ES-I3 (cell line): ENCODE measurements at regions not wholly inside any gene's neighbourhood (a gene's known extent, or its start where the extent isn't known, plus 50 kb on each side); places are given as distances from the start of the nearest gene placed in this dataset.
"Not testable (repeated sequence)": the region's sequence is repeated elsewhere in the genome, so short reads cannot be mapped to it uniquely, and the experiment has no call there.

ENCODE experiments used
- H3K36me3 ChIP-seq: 2 replicates; pipeline ENCODE4 v1.6.1; 2013; ENCODE audit warnings: mild to moderate bottlenecking, low read length, control low read depth, moderate library complexity; ENCODE audit not compliant: insufficient read depth
- H3K4me1 ChIP-seq: 2 replicates; pipeline ENCODE4 v1.6.1; 2013; ENCODE audit warnings: mild to moderate bottlenecking, control low read depth, low read length; ENCODE audit not compliant: insufficient read depth
- H3K9ac ChIP-seq: 2 replicates; pipeline ENCODE4 v1.6.1; 2013; ENCODE audit warnings: low read depth, mild to moderate bottlenecking, low read length, moderate library complexity
- H3K9me3 ChIP-seq: 2 replicates; pipeline ENCODE4 v1.6.1; 2013; ENCODE audit warnings: mild to moderate bottlenecking, low read length, moderate library complexity; ENCODE audit not compliant: control insufficient read depth, insufficient read depth

- not testable (repeated sequence) for H3K9ac ChIP-seq, H3K9me3 ChIP-seq, H3K36me3 ChIP-seq, H3K4me1 ChIP-seq
Measured at GRCh38 chr6:168233875-168234213, 85.7 kb downstream of the DACT2 start.

GRCh38 chr6:168232989-168233874, 86.3 kb downstream of the DACT2 start:
- H3K9ac ChIP-seq: no peak overlapping the region
- H3K36me3 ChIP-seq: no peaks in the 10 kb centered on the region
- no peaks in the 10 kb centered on the region for H3K9me3 ChIP-seq
- H3K4me1 ChIP-seq: peaks cover 5% of the 10 kb centered on the region; the same call in 1 of the 2 replicates

GRCh38 chr6:168232528-168232927, 87.0 kb downstream of the DACT2 start:
- H3K4me1 ChIP-seq: peaks cover 5% of the 10 kb centered on the region; the same call in 1 of the 2 replicates
- H3K9me3 ChIP-seq: no peaks in the 10 kb centered on the region
- no peak overlapping the region for H3K9ac ChIP-seq
- no peaks in the 10 kb centered on the region for H3K36me3 ChIP-seq

DNA sequence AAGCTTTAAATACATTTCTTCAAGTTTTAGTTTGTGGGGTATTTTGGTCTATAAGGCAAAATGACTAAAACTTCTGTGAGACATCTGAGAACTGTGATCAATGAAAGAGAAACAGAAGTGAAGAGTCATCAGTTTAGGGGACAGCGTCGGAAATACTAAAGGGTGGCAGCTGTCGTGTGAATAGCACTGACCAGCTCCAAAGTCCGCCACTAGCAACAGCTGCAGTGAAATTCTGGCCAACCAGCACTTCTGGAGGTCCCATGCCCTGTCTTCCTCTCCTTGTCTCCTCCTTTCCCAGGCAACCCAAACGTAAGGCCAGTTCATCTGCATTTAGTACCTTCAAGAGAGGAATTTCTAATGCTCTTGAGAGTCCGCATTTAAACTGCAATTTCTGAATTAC, 87.5 kb downstream of the DACT2 start:
- Histone ChIP-seq H3K4me1 (peaks cover 5% of the 10 kb centered on the region; the same call in 1 of the 2 replicates), H3K9ac (no peak overlapping the region), H3K9me3 (no peaks in the 10 kb centered on the region), H3K36me3 (no peaks in the 10 kb centered on the region)

DNA sequence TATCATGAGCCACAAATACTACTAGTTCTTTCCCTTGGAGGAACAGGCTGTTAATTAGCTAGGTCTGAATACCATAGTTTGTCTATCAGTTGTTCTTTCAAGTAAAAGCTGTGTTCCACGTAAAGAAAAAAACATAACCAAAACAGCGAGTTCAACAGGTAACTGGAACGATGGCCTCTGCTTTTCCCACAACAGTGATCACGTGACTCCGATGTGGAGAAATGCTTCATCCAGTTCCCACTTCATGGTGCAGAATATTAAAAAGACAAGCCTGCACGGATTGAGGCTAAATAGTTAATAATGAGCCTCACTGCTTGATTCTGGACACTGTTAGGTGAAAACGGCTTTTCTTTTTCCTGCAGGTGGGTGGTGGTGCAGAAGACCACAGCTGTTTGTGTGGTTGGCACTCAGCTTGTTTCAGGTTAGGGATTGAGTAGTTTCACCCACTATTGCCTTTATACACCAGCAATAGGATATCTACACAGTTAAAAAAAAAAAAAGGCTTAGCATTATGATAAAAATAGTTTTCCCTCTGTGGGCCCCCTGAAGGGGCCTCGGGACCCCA, 88.1 kb downstream of the DACT2 start:
- Histone ChIP-seq H3K36me3 (no peaks in the 10 kb centered on the region), H3K4me1 (peaks cover 6% of the 10 kb centered on the region; the same call in 1 of the 2 replicates), H3K9me3 (no peaks in the 10 kb centered on the region), H3K9ac (no peak overlapping the region)

- no peak overlapping the region for H3K9ac ChIP-seq
- no peaks in the 10 kb centered on the region for H3K9me3 ChIP-seq
- no peaks in the 10 kb centered on the region for H3K36me3 ChIP-seq
- peaks cover 16% of the 10 kb centered on the region for H3K4me1 ChIP-seq
Measured at GRCh38 chr6:168229368-168229752, 90.2 kb downstream of the DACT2 start.

- Histone ChIP-seq H3K36me3 (no peaks in the 10 kb centered on the region), H3K4me1 (peaks cover 16% of the 10 kb centered on the region), H3K9ac (no peak overlapping the region), H3K9me3 (no peaks in the 10 kb centered on the region)
Measured at GRCh38 chr6:168228676-168229367, 90.8 kb downstream of the DACT2 start.

GRCh38 chr6:168227840-168228239, 91.7 kb downstream of the DACT2 start:
- no peaks in the 10 kb centered on the region for H3K9me3 ChIP-seq

GRCh38 chr6:168226902-168227318, 92.7 kb downstream of the DACT2 start:
- peaks cover 11% of the 10 kb centered on the region for H3K4me1 ChIP-seq
- no peaks in the 10 kb centered on the region for H3K9me3 ChIP-seq
- H3K9ac ChIP-seq: no peak overlapping the region
- H3K36me3 ChIP-seq: no peaks in the 10 kb centered on the region

More at GRCh38 chr6:168227840-168228239, 91.7 kb downstream of the DACT2 start:
- Histone ChIP-seq H3K4me1 (peaks cover 16% of the 10 kb centered on the region), H3K36me3 (no peaks in the 10 kb centered on the region), H3K9ac (no peak overlapping the region)

DNA sequence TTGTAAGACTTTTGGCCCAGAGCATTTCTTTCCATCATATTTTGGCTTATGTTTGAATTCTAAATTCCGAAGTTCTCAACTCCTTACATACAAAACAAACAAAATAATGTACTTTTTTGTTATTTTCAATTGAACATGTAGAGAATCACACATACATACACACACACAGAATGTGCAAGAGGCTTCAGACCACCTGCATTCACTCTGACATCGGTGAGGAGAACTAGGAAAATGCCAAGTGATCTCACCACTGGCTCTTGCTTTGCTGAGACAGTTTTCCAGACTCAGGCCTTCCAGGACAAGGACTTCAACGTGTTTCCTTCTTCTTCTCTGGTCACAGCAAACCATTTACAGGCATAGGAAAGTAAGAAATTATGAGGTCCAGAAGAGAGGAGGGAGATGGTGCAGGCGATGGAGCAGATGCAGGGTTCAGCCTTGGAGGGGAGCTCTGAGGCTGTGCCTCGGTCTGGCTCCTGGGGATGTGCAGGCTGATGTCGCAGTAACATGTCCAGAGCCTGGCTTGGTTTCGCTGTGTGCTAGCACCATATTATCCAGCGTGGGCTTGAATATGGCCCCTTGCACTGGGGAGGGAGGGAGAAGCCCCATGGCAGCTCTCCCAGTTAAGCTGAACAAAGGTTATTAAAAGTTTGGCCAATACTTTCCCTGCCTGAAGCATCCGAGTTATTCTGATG, 93.4 kb downstream of the DACT2 start:
- Histone ChIP-seq H3K9ac (no peak overlapping the region), H3K4me1 (peaks cover 11% of the 10 kb centered on the region), H3K9me3 (no peaks in the 10 kb centered on the region), H3K36me3 (no peaks in the 10 kb centered on the region)

GRCh38 chr6:168225471-168225911, 94.1 kb downstream of the DACT2 start:
- Histone ChIP-seq H3K9ac (no peak overlapping the region), H3K4me1 (peaks cover 11% of the 10 kb centered on the region), H3K9me3 (no peaks in the 10 kb centered on the region), H3K36me3 (no peaks in the 10 kb centered on the region)

DNA sequence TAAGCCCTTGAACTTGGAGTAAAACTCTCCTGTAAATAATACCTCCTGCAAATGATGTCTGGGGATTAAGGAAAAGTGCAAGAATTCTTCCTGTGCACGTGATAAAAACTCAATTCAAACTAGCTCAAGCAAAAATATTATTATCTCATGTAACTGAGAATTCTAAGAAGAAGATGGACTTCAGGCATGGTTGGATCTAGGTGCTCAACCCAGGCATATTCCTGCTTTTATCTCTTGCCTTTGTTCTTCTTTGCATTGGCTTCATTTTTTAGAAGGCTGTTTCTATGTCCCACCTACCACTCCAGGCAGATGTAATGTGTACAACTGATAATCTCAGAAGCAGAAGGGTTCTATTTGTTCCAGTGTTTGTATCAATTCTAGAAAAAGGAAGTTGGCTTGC, 95.8 kb downstream of the DACT2 start:
- Histone ChIP-seq H3K4me1 (peaks cover 11% of the 10 kb centered on the region), H3K9ac (no peak overlapping the region), H3K9me3 (no peaks in the 10 kb centered on the region), H3K36me3 (no peaks in the 10 kb centered on the region)

DNA sequence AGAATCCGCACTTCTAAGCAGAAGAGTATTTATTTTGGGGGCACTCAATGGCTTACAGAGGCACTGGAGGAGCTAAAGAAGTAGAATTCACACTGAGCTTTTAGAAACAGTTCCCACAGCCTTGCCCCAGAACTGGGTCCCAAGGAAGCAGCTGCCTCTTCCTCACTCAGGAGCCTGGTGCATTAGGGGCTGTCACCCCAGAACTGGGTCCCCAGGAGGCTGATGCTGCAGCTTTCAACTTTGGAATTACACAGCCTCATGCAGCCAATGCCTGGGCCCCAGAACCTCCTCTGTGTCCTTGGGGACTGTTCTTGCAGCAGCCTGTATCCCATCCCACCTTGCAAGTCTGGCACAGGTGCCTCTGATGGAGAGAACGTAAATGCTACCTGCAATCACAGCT, 96.4 kb downstream of the DACT2 start:
- H3K4me1 ChIP-seq: peaks cover 11% of the 10 kb centered on the region
- no peaks in the 10 kb centered on the region for H3K9me3 ChIP-seq
- no peak overlapping the region for H3K9ac ChIP-seq
- H3K36me3 ChIP-seq: no peaks in the 10 kb centered on the region
